BE2C (cell line): ENCODE measurements at regions not wholly inside any gene's neighbourhood (a gene's known extent, or its start where the extent isn't known, plus 50 kb on each side); places are given as distances from the start of the nearest gene placed in this dataset.
"Not testable (repeated sequence)": the region's sequence is repeated elsewhere in the genome, so short reads cannot be mapped to it uniquely, and the experiment has no call there.

Source experiments
- DNase-seq: peaks from one replicate; pipeline ENCODE4 v3.0.0-alpha.2; 2020
- H3K27me3 ChIP-seq: fragments of 250-450 bp; sonication (Bioruptor Pico); 2 replicates; pipeline ENCODE4 v1.5.1; 2020; ENCODE audit warnings: mild to moderate bottlenecking
- H3K36me3 ChIP-seq: fragments of 250-450 bp; sonication (Bioruptor Pico); 2 replicates; pipeline ENCODE4 v1.5.1; 2020; ENCODE audit warnings: mild to moderate bottlenecking
- H3K4me1 ChIP-seq: fragments of 250-450 bp; sonication (Bioruptor Pico); 2 replicates; pipeline ENCODE4 v1.5.1; 2020
- H3K4me3 ChIP-seq: 2 replicates; pipeline ENCODE4 v1.5.1; 2011; ENCODE audit warnings: low read depth, low read length
- H3K9me3 ChIP-seq: fragments of 250-450 bp; sonication (Bioruptor Pico); 2 replicates; pipeline ENCODE4 v1.5.1; 2020
- TF ChIP-seq, protein P1 (sequence below): IDR thresholded peaks from 2 replicates; pipeline ENCODE4 v1.5.1; 2012; ENCODE audit warnings: mild to moderate bottlenecking, low read depth, low read length

- DNase-seq: no peak
- Histone ChIP-seq H3K4me1 (no peaks in the 10 kb centered on the region), H3K4me3 (no peak overlapping the region), H3K9me3 (no peaks in the 10 kb centered on the region), H3K36me3 (no peaks in the 10 kb centered on the region), H3K27me3 (no peaks in the 10 kb centered on the region)
- TF ChIP-seq, protein P1, sequence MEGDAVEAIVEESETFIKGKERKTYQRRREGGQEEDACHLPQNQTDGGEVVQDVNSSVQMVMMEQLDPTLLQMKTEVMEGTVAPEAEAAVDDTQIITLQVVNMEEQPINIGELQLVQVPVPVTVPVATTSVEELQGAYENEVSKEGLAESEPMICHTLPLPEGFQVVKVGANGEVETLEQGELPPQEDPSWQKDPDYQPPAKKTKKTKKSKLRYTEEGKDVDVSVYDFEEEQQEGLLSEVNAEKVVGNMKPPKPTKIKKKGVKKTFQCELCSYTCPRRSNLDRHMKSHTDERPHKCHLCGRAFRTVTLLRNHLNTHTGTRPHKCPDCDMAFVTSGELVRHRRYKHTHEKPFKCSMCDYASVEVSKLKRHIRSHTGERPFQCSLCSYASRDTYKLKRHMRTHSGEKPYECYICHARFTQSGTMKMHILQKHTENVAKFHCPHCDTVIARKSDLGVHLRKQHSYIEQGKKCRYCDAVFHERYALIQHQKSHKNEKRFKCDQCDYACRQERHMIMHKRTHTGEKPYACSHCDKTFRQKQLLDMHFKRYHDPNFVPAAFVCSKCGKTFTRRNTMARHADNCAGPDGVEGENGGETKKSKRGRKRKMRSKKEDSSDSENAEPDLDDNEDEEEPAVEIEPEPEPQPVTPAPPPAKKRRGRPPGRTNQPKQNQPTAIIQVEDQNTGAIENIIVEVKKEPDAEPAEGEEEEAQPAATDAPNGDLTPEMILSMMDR: no peak
Observed at GRCh38 chr16:16925432-16925831, 545.3 kb downstream of the XYLT1 start.

DNA sequence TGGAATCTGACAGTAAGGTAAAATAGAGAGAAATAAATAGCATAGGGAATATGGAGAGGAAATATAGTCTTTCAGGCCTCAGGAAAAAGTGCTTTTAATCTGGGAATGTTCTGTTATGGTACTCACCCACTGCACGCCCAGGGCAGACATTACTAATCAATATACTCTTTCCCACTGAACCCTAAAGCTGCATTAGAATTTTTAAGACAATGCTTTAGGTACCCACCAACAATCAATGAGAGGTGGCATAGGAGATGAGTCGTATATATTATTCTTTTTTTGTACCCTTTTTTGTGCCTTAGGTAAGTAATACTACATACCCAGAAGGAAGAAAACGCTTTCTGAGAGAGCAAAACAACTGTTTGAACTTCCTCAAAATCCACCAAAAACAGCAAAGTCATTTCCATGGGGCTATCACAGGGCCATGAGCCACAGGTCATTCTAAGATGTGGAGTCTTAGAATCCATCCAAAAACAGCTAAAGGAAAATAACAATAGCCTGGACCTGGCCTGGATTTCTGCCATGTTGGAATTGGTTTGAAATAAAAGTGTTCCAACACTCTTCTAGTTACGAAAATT, 542.1 kb downstream of the XYLT1 start:
- Histone ChIP-seq H3K36me3 (no peaks in the 10 kb centered on the region), H3K27me3 (no peaks in the 10 kb centered on the region), H3K9me3 (no peaks in the 10 kb centered on the region)

GRCh38 chr16:16930309-16931000, 540.3 kb downstream of the XYLT1 start:
- no peaks in the 10 kb centered on the region for H3K4me1 ChIP-seq
- no peaks in the 10 kb centered on the region for H3K36me3 ChIP-seq
- H3K27me3 ChIP-seq: no peaks in the 10 kb centered on the region
- no peak overlapping the region for H3K4me3 ChIP-seq
- TF ChIP-seq, protein P1: no peak
- no peaks in the 10 kb centered on the region for H3K9me3 ChIP-seq
- DNase-seq: no peak

More for the DNA sequence above, 542.1 kb downstream of the XYLT1 start:
- no peaks in the 10 kb centered on the region for H3K4me1 ChIP-seq
- DNase-seq: no peak
- TF ChIP-seq, protein P1: no peak
- no peak overlapping the region for H3K4me3 ChIP-seq

- no peak overlapping the region for H3K4me3 ChIP-seq
- no peaks in the 10 kb centered on the region for H3K4me1 ChIP-seq
- no peak for DNase-seq
- H3K36me3 ChIP-seq: no peaks in the 10 kb centered on the region
- TF ChIP-seq, protein P1: no peak
- H3K9me3 ChIP-seq: no peaks in the 10 kb centered on the region
- H3K27me3 ChIP-seq: peaks cover 5% of the 10 kb centered on the region
Observed at GRCh38 chr16:16933861-16934260, 536.9 kb downstream of the XYLT1 start.

DNA sequence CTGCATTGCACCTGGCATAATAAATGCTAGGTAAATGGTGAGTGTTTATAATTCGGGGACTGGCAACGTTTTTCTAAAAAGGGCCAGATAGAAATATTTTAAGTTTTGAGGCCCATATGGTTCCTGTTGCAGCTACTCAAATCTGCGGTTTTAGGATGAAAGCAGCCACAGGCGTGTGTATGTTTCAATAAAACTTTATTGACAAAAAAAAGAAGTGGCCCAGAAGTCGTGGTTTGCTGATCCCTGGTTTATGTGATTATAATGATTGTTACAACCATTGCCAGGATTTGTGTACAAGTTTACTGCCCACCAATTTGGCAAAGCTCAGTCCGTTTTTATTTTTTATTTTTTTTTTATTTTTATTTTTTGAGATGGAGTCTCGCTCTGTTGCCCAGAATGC, 536.1 kb downstream of the XYLT1 start:
- TF ChIP-seq, protein P1: no peak
- H3K36me3 ChIP-seq: no peaks in the 10 kb centered on the region
- H3K9me3 ChIP-seq: no peaks in the 10 kb centered on the region
- H3K4me1 ChIP-seq: no peaks in the 10 kb centered on the region
- H3K27me3 ChIP-seq: peaks cover 10% of the 10 kb centered on the region
- DNase-seq: no peak
- no peak overlapping the region for H3K4me3 ChIP-seq

GRCh38 chr16:16935909-16936308, 534.9 kb downstream of the XYLT1 start:
- not testable (repeated sequence) for H3K4me1 ChIP-seq, DNase-seq, H3K36me3 ChIP-seq, H3K9me3 ChIP-seq, H3K4me3 ChIP-seq
- peaks cover 10% of the 10 kb centered on the region for H3K27me3 ChIP-seq
